PC-9 (cell line): ENCODE measurements at regions not wholly inside any gene's neighbourhood (a gene's known extent, or its start where the extent isn't known, plus 50 kb on each side); places are given as distances from the start of the nearest gene placed in this dataset.

ENCODE experiments used
- BruUV-seq: library from RNA; stranded (reverse); fragments of 400-500 nt; replicated peaks from 2 replicates; lab custom pipeline; 2021; lab: Mats Ljungman, UMichigan
- CTCF ChIA-PET: fragments of 300-600 bp; sonication (Branson Sonifier 250); formaldehyde crosslinking; loops from one replicate; lab custom pipeline; 2022; ENCODE audit warnings: antibody characterized with exemption; lab: Charles Lee
- POLR2A ChIA-PET: fragments of 300-600 bp; sonication (Branson Sonifier 250); formaldehyde crosslinking; loops from one replicate; lab custom pipeline; 2022; ENCODE audit warnings: antibody characterized with exemption; ENCODE audit not compliant: unreplicated experiment; lab: Charles Lee
- DNase-seq, 2 experiments: peaks; one replicate each; pipeline versions ENCODE4 v3.0.0 to v3.0.0-alpha.2; 2015 to 2022; ENCODE audit warnings: mixed read lengths in 1 of 2
- H2AFZ ChIP-seq: fragments of 200-600 bp; sonication (generic); 2 replicates; pipeline ENCODE4 v1.8.1; 2017; ENCODE audit warnings: antibody characterized with exemption
- H3F3A ChIP-seq: fragments of 200-600 bp; sonication (generic); 2 replicates; pipeline ENCODE4 v1.8.1; 2017; ENCODE audit warnings: antibody characterized with exemption, mild to moderate bottlenecking, low read depth; ENCODE audit not compliant: insufficient read depth
- H3K27ac ChIP-seq: fragments of 200-600 bp; sonication (generic); 2 replicates; pipeline ENCODE4 v1.6.1; 2016; ENCODE audit warnings: mixed run types
- H3K27me3 ChIP-seq: fragments of 200-600 bp; sonication (generic); 2 replicates; pipeline ENCODE4 v1.6.1; 2016; ENCODE audit warnings: low read depth, mixed run types; ENCODE audit not compliant: insufficient read depth
- H3K36me3 ChIP-seq: fragments of 200-600 bp; sonication (generic); 2 replicates; pipeline ENCODE4 v1.6.1; 2016; ENCODE audit warnings: low read depth, mixed run types
- H3K4me1 ChIP-seq: fragments of 200-600 bp; sonication (generic); replicated peaks from 2 replicates; pipeline ENCODE4 v1.6.1; 2016; ENCODE audit warnings: mixed run types; ENCODE audit not compliant: insufficient read depth
- H3K4me2 ChIP-seq: fragments of 200-600 bp; sonication (generic); 2 replicates; pipeline ENCODE4 v1.6.1; 2017; ENCODE audit warnings: mixed run types
- H3K4me3 ChIP-seq: fragments of 200-600 bp; sonication (generic); 2 replicates; pipeline ENCODE4 v1.6.1; 2016; ENCODE audit warnings: mixed run types
- H3K79me2 ChIP-seq: fragments of 200-600 bp; sonication (generic); 2 replicates; pipeline ENCODE4 v1.6.1; 2017; ENCODE audit warnings: low read depth, mixed run types
- H3K9me2 ChIP-seq: fragments of 200-600 bp; sonication (generic); 2 replicates; pipeline ENCODE4 v1.8.1; 2017; ENCODE audit warnings: mild to moderate bottlenecking; ENCODE audit not compliant: insufficient read depth
- H3K9me3 ChIP-seq: fragments of 200-600 bp; sonication (generic); 2 replicates; pipeline ENCODE4 v1.8.1; 2016; ENCODE audit warnings: low read depth; ENCODE audit not compliant: insufficient read depth
- H4K20me1 ChIP-seq: fragments of 200-600 bp; sonication (generic); 2 replicates; pipeline ENCODE4 v1.8.1; 2017; ENCODE audit not compliant: insufficient read depth
- EZH2 ChIP-seq: fragments of 200-600 bp; sonication (generic); IDR thresholded peaks from 2 replicates; pipeline ENCODE4 v1.8.0; 2017; ENCODE audit warnings: antibody characterized with exemption, low read depth
- intact Hi-C: fragments of 100-400 bp; cut with micrococcal nuclease; formaldehyde crosslinking; loops from one replicate; pipeline ENCODE4 v1.10.0; 2022; ENCODE audit not compliant: unreplicated experiment
- TF ChIP-seq, protein P1 (sequence below): fragments of 200-600 bp; sonication (generic); conservative IDR thresholded peaks from 2 replicates; pipeline ENCODE4 v1.6.1; 2017; ENCODE audit warnings: mixed run types, antibody characterized with exemption, mild to moderate bottlenecking, moderate library complexity

DNA sequence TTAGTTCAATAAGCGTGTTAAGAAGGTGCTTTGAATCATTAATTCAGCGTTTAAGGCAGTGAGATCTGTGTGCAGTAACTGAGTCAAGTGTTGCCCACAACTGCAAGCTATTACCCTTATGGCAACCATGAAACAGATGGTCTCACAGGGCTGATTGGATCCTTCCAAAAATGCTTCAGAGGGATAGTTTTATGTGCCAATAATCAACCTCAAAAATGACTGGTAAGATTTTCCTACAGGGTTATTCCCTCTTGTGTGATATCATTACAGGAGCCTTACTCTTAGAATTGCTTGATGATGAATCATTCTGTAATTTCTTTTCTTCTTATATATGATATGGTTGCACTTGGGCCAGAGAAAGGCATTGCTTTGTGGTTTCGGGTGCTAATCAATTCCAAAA lies 1299.2 kb upstream of the ATXN8OS start:
- TF ChIP-seq EZH2: no peak
- TF ChIP-seq, protein P1, sequence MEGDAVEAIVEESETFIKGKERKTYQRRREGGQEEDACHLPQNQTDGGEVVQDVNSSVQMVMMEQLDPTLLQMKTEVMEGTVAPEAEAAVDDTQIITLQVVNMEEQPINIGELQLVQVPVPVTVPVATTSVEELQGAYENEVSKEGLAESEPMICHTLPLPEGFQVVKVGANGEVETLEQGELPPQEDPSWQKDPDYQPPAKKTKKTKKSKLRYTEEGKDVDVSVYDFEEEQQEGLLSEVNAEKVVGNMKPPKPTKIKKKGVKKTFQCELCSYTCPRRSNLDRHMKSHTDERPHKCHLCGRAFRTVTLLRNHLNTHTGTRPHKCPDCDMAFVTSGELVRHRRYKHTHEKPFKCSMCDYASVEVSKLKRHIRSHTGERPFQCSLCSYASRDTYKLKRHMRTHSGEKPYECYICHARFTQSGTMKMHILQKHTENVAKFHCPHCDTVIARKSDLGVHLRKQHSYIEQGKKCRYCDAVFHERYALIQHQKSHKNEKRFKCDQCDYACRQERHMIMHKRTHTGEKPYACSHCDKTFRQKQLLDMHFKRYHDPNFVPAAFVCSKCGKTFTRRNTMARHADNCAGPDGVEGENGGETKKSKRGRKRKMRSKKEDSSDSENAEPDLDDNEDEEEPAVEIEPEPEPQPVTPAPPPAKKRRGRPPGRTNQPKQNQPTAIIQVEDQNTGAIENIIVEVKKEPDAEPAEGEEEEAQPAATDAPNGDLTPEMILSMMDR: no peak
- Histone ChIP-seq H3K4me1 (no peaks in the 10 kb centered on the region), H3K4me2 (no peak overlapping the region), H3K27me3 (no peaks in the 10 kb centered on the region), H3K4me3 (no peak overlapping the region), H3K27ac (no peak overlapping the region), H3F3A (no peaks in the 10 kb centered on the region), H3K36me3 (no peaks in the 10 kb centered on the region), H3K9me2 (no peaks in the 10 kb centered on the region), H2AFZ (no peak overlapping the region), H4K20me1 (no peaks in the 10 kb centered on the region), H3K79me2 (no peaks in the 10 kb centered on the region), H3K9me3 (no peaks in the 10 kb centered on the region)
- no TSS peak for BruUV-seq
- intact Hi-C loops: no loop called here
- ChIA-PET POLR2A (no interaction called here), CTCF (no interaction called here)
- DNase-seq: no peak

DNA sequence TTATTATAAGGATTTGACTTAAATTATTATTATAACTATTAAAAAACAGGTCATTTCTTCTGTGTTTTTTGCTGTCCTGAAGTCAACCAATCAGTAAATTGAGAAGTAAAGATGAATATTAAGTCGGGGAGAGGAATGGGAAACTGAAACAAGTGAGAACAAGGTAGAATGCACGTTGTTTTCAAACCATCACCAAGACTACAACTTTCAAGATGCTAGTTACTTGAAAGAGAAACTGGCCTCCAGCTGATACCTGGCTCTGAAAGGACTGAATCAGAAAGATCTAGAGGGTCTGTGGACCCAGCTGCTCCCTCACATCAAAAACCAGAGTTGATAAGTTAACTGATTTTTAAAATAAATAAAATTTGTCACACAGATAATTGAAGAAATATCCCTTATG lies 1301.5 kb upstream of the ATXN8OS start:
- no peaks in the 10 kb centered on the region for H3K9me3 ChIP-seq
- no peak overlapping the region for H3K27ac ChIP-seq
- no peaks in the 10 kb centered on the region for H3F3A ChIP-seq
- H4K20me1 ChIP-seq: no peaks in the 10 kb centered on the region
- intact Hi-C loops: no loop called here
- ChIA-PET POLR2A (no interaction called here), CTCF (no interaction called here)
- BruUV-seq: no TSS peak
- no peak overlapping the region for H3K4me3 ChIP-seq
- no peak overlapping the region for H2AFZ ChIP-seq
- H3K79me2 ChIP-seq: no peaks in the 10 kb centered on the region
- H3K4me1 ChIP-seq: no peaks in the 10 kb centered on the region
- TF ChIP-seq, protein P1: no peak
- no peak for TF ChIP-seq EZH2
- H3K36me3 ChIP-seq: no peaks in the 10 kb centered on the region
- H3K4me2 ChIP-seq: no peak overlapping the region
- DNase-seq: no peak
- H3K9me2 ChIP-seq: no peaks in the 10 kb centered on the region
- no peaks in the 10 kb centered on the region for H3K27me3 ChIP-seq

DNA sequence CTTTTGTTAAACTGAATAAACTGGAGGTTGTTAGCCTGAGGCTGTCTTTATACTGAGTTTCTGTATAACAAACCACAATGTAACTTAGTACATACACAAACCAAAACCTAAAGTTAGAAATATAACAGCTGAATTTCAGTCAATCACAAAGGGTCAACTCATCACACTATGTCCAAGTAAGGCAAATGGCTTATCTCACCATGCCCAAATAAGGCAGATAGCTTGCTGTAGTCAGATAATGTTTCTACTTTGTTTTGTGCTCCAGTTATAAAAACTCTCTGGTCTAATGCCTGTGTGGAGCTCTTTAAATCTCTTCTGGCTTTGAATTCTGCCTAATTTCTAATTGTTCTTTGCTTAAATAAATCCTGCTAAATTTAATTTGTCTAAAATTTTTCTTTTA lies 1323.4 kb upstream of the ATXN8OS start:
- H4K20me1 ChIP-seq: no peaks in the 10 kb centered on the region; the same call in 1 of the 2 replicates
- no peaks in the 10 kb centered on the region for H3K27me3 ChIP-seq
- DNase-seq: no peak
- intact Hi-C loops: no loop called here
- no peak overlapping the region for H3K27ac ChIP-seq
- no peaks in the 10 kb centered on the region for H3K9me2 ChIP-seq
- no peaks in the 10 kb centered on the region for H3K79me2 ChIP-seq
- TF ChIP-seq, protein P1: no peak
- TF ChIP-seq EZH2: no peak
- BruUV-seq: no TSS peak
- H3K4me1 ChIP-seq: no peaks in the 10 kb centered on the region
- no peaks in the 10 kb centered on the region for H3K36me3 ChIP-seq
- no peak overlapping the region for H3K4me2 ChIP-seq
- H3K4me3 ChIP-seq: no peak overlapping the region
- H2AFZ ChIP-seq: no peak overlapping the region
- no peaks in the 10 kb centered on the region for H3F3A ChIP-seq
- ChIA-PET CTCF (no interaction called here), POLR2A (no interaction called here)
- H3K9me3 ChIP-seq: no peaks in the 10 kb centered on the region; the same call in 1 of the 2 replicates
